Sigmoid colon (tissue), 6 donors: ENCODE measurements at regions not wholly inside any gene's neighbourhood (a gene's known extent, or its start where the extent isn't known, plus 50 kb on each side); places are given as distances from the start of the nearest gene placed in this dataset.
"Not testable (repeated sequence)": the region's sequence is repeated elsewhere in the genome, so short reads cannot be mapped to it uniquely, and the experiment has no call there.

Experiments
- DNase-seq: peaks from one replicate; pipeline ENCODE4 v3.0.0-alpha.2; 2019
- H3K27ac ChIP-seq, 4 donors: fragments of 200-600 bp; sonication (generic); one replicate each; pipeline ENCODE4 v1.5.1; 2016 to 2019; ENCODE audit warnings: mild to moderate bottlenecking in 1 of 4
- H3K27me3 ChIP-seq, 3 donors: fragments of 200-600 bp; sonication (generic); one replicate each; pipeline ENCODE4 v1.5.1; 2019; ENCODE audit warnings: mild to moderate bottlenecking in 1 of 3
- H3K36me3 ChIP-seq, 4 donors: fragments of 200-600 bp; sonication (generic); one replicate each; pipeline ENCODE4 v1.5.1; 2016 to 2019
- H3K4me1 ChIP-seq, 4 donors: fragments of 200-600 bp; sonication (generic); one replicate each; pipeline ENCODE4 v1.5.1; 2017 to 2019
- H3K4me3 ChIP-seq, 4 donors: fragments of 200-600 bp; sonication (generic); one replicate each; pipeline ENCODE4 v1.5.1; 2017 to 2019; ENCODE audit warnings: mild to moderate bottlenecking in 2 of 4, moderate library complexity in 1 of 4
- H3K9me3 ChIP-seq, 4 donors: fragments of 200-600 bp in 3 of 4; sonication (generic) in 3 of 4; one replicate each; pipeline versions ENCODE4 v1.5.1 to v1.6.1; 2013 to 2019
- EP300 ChIP-seq, 4 donors: sonication (generic); formaldehyde crosslinking; IDR thresholded peaks; one replicate each; pipeline ENCODE4 v1.6.1; 2017; ENCODE audit warnings: antibody characterized with exemption in 4 of 4
- POLR2A ChIP-seq, 2 donors: fragments of 450-650 bp; IDR thresholded peaks; one replicate each; pipeline ENCODE4 v1.6.1; 2016; ENCODE audit warnings: antibody characterized with exemption in 2 of 2, mild to moderate bottlenecking in 2 of 2, moderate library complexity in 2 of 2
- POLR2AphosphoS5 ChIP-seq, 4 donors: sonication (generic); formaldehyde crosslinking; IDR thresholded peaks; one replicate each; pipeline ENCODE4 v1.6.1; 2017; ENCODE audit warnings: antibody characterized with exemption in 4 of 4
- WGBS, 2 donors: extraction: QIAGEN DNeasy Blood & Tissue Kit; methylation state at CpG; one replicate each; pipeline ENCODE4 v1.1.7; 2013; 5-methylcytosine and 5-hydroxymethylcytosine counted together
- intact Hi-C: fragments of 100-400 bp; cut with DNase I; formaldehyde crosslinking; loops from one replicate; pipeline ENCODE4 v1.15.1; 2023
- TF ChIP-seq, protein P1 (sequence below), 4 experiments: fragments of 450-650 bp in 3 of 4; fragments of 200-600 bp in 1 of 4; IDR thresholded peaks; one replicate each; pipeline ENCODE4 v1.5.1; 2016 to 2019; ENCODE audit warnings: antibody characterized with exemption in 4 of 4, mild to moderate bottlenecking in 3 of 4, moderate library complexity in 2 of 4
- donor health status: healthy with polysubstance abuse.
- donor health status: healthy.

GRCh38 chr2:187646556-187646955, 92.3 kb upstream of the TFPI start:
- TF ChIP-seq POLR2A (IDR thresholded peaks at IDR 0.05) (no peak), EP300 (IDR thresholded peaks at IDR 0.05) (no peak), POLR2AphosphoS5 (IDR thresholded peaks at IDR 0.05) (no peak)
- TF ChIP-seq, protein P1, sequence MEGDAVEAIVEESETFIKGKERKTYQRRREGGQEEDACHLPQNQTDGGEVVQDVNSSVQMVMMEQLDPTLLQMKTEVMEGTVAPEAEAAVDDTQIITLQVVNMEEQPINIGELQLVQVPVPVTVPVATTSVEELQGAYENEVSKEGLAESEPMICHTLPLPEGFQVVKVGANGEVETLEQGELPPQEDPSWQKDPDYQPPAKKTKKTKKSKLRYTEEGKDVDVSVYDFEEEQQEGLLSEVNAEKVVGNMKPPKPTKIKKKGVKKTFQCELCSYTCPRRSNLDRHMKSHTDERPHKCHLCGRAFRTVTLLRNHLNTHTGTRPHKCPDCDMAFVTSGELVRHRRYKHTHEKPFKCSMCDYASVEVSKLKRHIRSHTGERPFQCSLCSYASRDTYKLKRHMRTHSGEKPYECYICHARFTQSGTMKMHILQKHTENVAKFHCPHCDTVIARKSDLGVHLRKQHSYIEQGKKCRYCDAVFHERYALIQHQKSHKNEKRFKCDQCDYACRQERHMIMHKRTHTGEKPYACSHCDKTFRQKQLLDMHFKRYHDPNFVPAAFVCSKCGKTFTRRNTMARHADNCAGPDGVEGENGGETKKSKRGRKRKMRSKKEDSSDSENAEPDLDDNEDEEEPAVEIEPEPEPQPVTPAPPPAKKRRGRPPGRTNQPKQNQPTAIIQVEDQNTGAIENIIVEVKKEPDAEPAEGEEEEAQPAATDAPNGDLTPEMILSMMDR (IDR thresholded peaks at IDR 0.05), result no peak
- Histone ChIP-seq H3K4me1 (no peaks in the 10 kb centered on the region), H3K27ac (no peak overlapping the region), H3K36me3 (no peaks in the 10 kb centered on the region), H3K27me3 (no peaks in the 10 kb centered on the region), H3K4me3 (no peak overlapping the region), H3K9me3 (no peaks in the 10 kb centered on the region)
- intact Hi-C loops, result no loop called here
- WGBS, 2 donors, result 85 to 97% methylated on average over 1 of the region's 1 CpG
- no peak for DNase-seq

DNA sequence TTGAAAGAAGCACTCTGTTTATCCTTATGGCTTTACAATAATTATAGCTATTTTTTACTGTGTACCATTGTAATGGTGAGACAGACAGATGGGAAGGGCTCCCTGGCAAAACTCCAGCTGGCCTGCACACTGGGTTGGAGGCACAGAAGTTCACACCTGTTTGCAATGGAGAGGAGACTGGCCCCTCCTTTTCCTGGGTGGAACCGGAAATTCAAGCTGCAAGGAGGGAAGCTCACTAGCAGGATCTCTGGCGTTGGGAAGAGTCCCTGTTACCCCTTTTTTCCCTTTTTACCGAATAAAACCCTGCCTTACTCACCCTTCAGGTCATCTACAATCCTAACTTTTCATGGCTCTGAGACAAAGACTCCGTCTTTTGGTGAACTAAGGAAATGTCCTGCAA, 100.3 kb upstream of the TFPI start:
- no peaks in the 10 kb centered on the region for H3K36me3 ChIP-seq
- H3K27ac ChIP-seq, result no peak overlapping the region
- intact Hi-C loops, result no loop called here
- no peak for DNase-seq
- no peaks in the 10 kb centered on the region for H3K27me3 ChIP-seq
- 54 to 77% methylated on average over 4 of the region's 4 CpGs for WGBS, 2 donors
- H3K4me1 ChIP-seq, result no peaks in the 10 kb centered on the region
- TF ChIP-seq POLR2AphosphoS5 (IDR thresholded peaks at IDR 0.05) (no peak), EP300 (IDR thresholded peaks at IDR 0.05) (no peak), POLR2A (IDR thresholded peaks at IDR 0.05) (no peak)
- TF ChIP-seq, protein P1 (IDR thresholded peaks at IDR 0.05), result no peak
- no peaks in the 10 kb centered on the region for H3K9me3 ChIP-seq
- no peak overlapping the region for H3K4me3 ChIP-seq

- Histone ChIP-seq H3K9me3 (no peaks in the 10 kb centered on the region), H3K27me3 (no peaks in the 10 kb centered on the region), H3K4me3 (no peak overlapping the region), H3K4me1 (no peaks in the 10 kb centered on the region), H3K36me3 (no peaks in the 10 kb centered on the region), H3K27ac (no peak overlapping the region)
- WGBS, 2 donors, result 78 to 84% methylated on average over 9 of the region's 9 CpGs
- TF ChIP-seq EP300 (IDR thresholded peaks at IDR 0.05) (no peak), POLR2A (IDR thresholded peaks at IDR 0.05) (no peak), POLR2AphosphoS5 (IDR thresholded peaks at IDR 0.05) (no peak)
- TF ChIP-seq, protein P1 (IDR thresholded peaks at IDR 0.05), result no peak
- no peak for DNase-seq
- intact Hi-C loops, result no loop called here
These were observed 100.8 kb upstream of the TFPI start for GRCh38 chr2:187655001-187655400.

GRCh38 chr2:187656123-187656522, 101.9 kb upstream of the TFPI start:
- TF ChIP-seq EP300 (IDR thresholded peaks at IDR 0.05) (no peak), POLR2A (IDR thresholded peaks at IDR 0.05) (no peak), POLR2AphosphoS5 (IDR thresholded peaks at IDR 0.05) (no peak)
- TF ChIP-seq, protein P1 (IDR thresholded peaks at IDR 0.05), result no peak
- H3K36me3 ChIP-seq, result no peaks in the 10 kb centered on the region
- intact Hi-C loops, result no loop called here
- no peak for DNase-seq
- H3K27ac ChIP-seq, result no peak overlapping the region
- H3K27me3 ChIP-seq, result no peaks in the 10 kb centered on the region
- no peak overlapping the region for H3K4me3 ChIP-seq
- 53 to 70% methylated on average over 4 of the region's 4 CpGs for WGBS, 2 donors
- H3K9me3 ChIP-seq, result no peaks in the 10 kb centered on the region
- no peaks in the 10 kb centered on the region for H3K4me1 ChIP-seq

GRCh38 chr2:187658952-187659525, 104.8 kb upstream of the TFPI start:
- H3K9me3 ChIP-seq, result no peaks in the 10 kb centered on the region
- H3K4me3 ChIP-seq, result no peak overlapping the region
- TF ChIP-seq POLR2AphosphoS5 (IDR thresholded peaks at IDR 0.05) (no peak), EP300 (IDR thresholded peaks at IDR 0.05) (no peak), POLR2A (IDR thresholded peaks at IDR 0.05) (no peak)
- TF ChIP-seq, protein P1 (IDR thresholded peaks at IDR 0.05), result no peak
- no peaks in the 10 kb centered on the region for H3K4me1 ChIP-seq
- H3K36me3 ChIP-seq, result no peaks in the 10 kb centered on the region
- no peaks in the 10 kb centered on the region for H3K27me3 ChIP-seq
- H3K27ac ChIP-seq, result no peak overlapping the region
- no peak for DNase-seq
- 38 to 43% methylated on average over 5 of the region's 5 CpGs for WGBS, 2 donors
- intact Hi-C loops, result no loop called here

DNA sequence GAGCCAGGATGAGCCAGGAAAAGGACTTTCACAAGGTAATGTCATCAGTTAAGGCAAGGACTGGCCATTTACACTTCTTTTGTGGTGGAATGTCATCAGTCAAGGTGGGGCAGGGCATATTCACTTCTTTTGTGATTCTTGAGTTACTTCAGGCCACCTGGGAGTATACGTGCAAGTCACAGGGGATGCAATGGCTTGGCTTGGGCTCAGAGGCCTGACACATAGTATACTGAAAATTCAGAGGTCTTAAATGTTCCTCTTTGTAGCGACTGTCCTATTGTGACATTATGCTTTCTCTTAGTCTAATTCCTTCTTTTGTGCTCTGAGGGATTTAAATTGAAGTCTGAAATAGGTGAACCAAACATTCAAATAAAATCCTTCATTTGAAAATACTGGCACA, 121.8 kb upstream of the TFPI start:
- H3K9me3 ChIP-seq, H3K27me3 ChIP-seq, H3K4me1 ChIP-seq, intact Hi-C loops, H3K36me3 ChIP-seq, H3K4me3 ChIP-seq, H3K27ac ChIP-seq, DNase-seq: not testable (repeated sequence)
- 81 to 94% methylated on average over 2 of the region's 2 CpGs for WGBS, 2 donors
